Aorta (tissue), 5 donors: ENCODE measurements at regions not wholly inside any gene's neighbourhood (a gene's known extent, or its start where the extent isn't known, plus 50 kb on each side); places are given as distances from the start of the nearest gene placed in this dataset.

Source experiments
- ATAC-seq: fragments of 200-7000 bp; cut with Tn5 transposase; one replicate; pipeline ENCODE4 v1.9.1; 2022; ENCODE audit warnings: moderate library complexity; ENCODE audit not compliant: low FRiP score
- DNase-seq, 2 donors: peaks; one replicate each; pipeline ENCODE4 v3.0.0-alpha.2; 2020
- H3K27ac ChIP-seq, 2 donors: one replicate each; pipeline ENCODE4 v1.5.1; 2013; ENCODE audit warnings: low read length in 2 of 2, mild to moderate bottlenecking in 2 of 2, moderate library complexity in 2 of 2, control low read depth in 1 of 2, inconsistent platforms in 1 of 2, low read depth in 1 of 2
- H3K27me3 ChIP-seq, 2 donors: one replicate each; pipeline ENCODE4 v1.6.1; 2013; ENCODE audit warnings: control low read depth in 1 of 2, low read length in 1 of 2, mild to moderate bottlenecking in 1 of 2, moderate library complexity in 1 of 2; ENCODE audit not compliant: insufficient read depth in 2 of 2, control insufficient read depth in 1 of 2
- H3K36me3 ChIP-seq, 2 donors: one replicate each; pipeline ENCODE4 v1.6.1; 2013; ENCODE audit warnings: control low read depth in 1 of 2, low read length in 1 of 2, mild to moderate bottlenecking in 1 of 2; ENCODE audit not compliant: insufficient read depth in 2 of 2, control insufficient read depth in 1 of 2
- H3K4me1 ChIP-seq, 2 donors: one replicate each; pipeline ENCODE4 v1.6.1; 2013; ENCODE audit warnings: low read length in 2 of 2, control low read depth in 1 of 2, mild to moderate bottlenecking in 1 of 2, moderate library complexity in 1 of 2; ENCODE audit not compliant: insufficient read depth in 2 of 2, control insufficient read depth in 1 of 2
- H3K4me3 ChIP-seq, 2 donors: one replicate each; pipeline ENCODE4 v1.5.1; 2013; ENCODE audit warnings: low read length in 2 of 2, control low read depth in 1 of 2, mild to moderate bottlenecking in 1 of 2
- H3K9me3 ChIP-seq: one replicate; pipeline ENCODE4 v1.6.1; 2013; ENCODE audit warnings: mild to moderate bottlenecking, low read length; ENCODE audit not compliant: control insufficient read depth
- WGBS, 2 donors: extraction: QIAGEN DNeasy Blood & Tissue Kit; methylation state at CpG; one replicate each; pipeline ENCODE4 v1.1.7; 2013; 5-methylcytosine and 5-hydroxymethylcytosine counted together
- intact Hi-C, 2 donors: fragments of 100-400 bp; cut with DNase I; formaldehyde crosslinking; loops; one replicate each; pipeline versions ENCODE4 v1.14.2 to v1.15.0; 2022
- donor health status: healthy with polysubstance abuse.
- donor health status: Bipolar disorder and iron deficiency.
- donor health status: DM: no; HTN: no; CAD: no.
- donor health status: DM: no; HTN: no; CAD: no.
- donor health status: DM: yes; HTN: yes; CAD: no.

GRCh38 chr4:62131049-62131448 is 930.9 kb downstream of the ADGRL3 start:
- 92 to 95% methylated on average over 3 of the region's 3 CpGs for WGBS, 2 donors
- no peaks in the 10 kb centered on the region for H3K27me3 ChIP-seq
- ATAC-seq (no peak), DNase-seq (no peak)
- peaks cover 2% of the 10 kb centered on the region for H3K9me3 ChIP-seq
- intact Hi-C loops: no loop called here
- H3K27ac ChIP-seq: no peak overlapping the region
- no peaks in the 10 kb centered on the region for H3K36me3 ChIP-seq
- no peak overlapping the region for H3K4me3 ChIP-seq
- no peaks in the 10 kb centered on the region for H3K4me1 ChIP-seq

- H3K36me3 ChIP-seq: no peaks in the 10 kb centered on the region
- intact Hi-C loops: no loop called here
- H3K27me3 ChIP-seq: no peaks in the 10 kb centered on the region
- H3K27ac ChIP-seq: no peak overlapping the region
- no peaks in the 10 kb centered on the region for H3K4me1 ChIP-seq
- no peak overlapping the region for H3K4me3 ChIP-seq
- no peak for ATAC-seq
- no peak for DNase-seq
- peaks cover 2% of the 10 kb centered on the region for H3K9me3 ChIP-seq
These were observed 930.5 kb downstream of the ADGRL3 start for GRCh38 chr4:62130637-62131036.

GRCh38 chr4:62130230-62130629 is 930.1 kb downstream of the ADGRL3 start:
- intact Hi-C loops: no loop called here
- Histone ChIP-seq H3K4me1 (no peaks in the 10 kb centered on the region), H3K4me3 (no peak overlapping the region), H3K36me3 (no peaks in the 10 kb centered on the region), H3K9me3 (peaks cover 2% of the 10 kb centered on the region), H3K27ac (no peak overlapping the region), H3K27me3 (no peaks in the 10 kb centered on the region)
- no peak for DNase-seq
- no peak for ATAC-seq
- 74 to 81% methylated on average over 2 of the region's 2 CpGs for WGBS, 2 donors
